ENCODE measurements at regions not wholly inside any gene's neighbourhood (a gene's known extent, or its start where the extent isn't known, plus 50 kb on each side); places are given as distances from the start of the nearest gene placed in this dataset.
"Not testable (repeated sequence)": the region's sequence is repeated elsewhere in the genome, so short reads cannot be mapped to it uniquely, and the experiment has no call there.

- not testable (repeated sequence) for DNase-seq (ENCODE audit: low read depth in 2 of 3, low spot score in 1 of 3)
These were observed 532.4 kb downstream of the KIF20B start for GRCh38 chr10:90233805-90234204.

DNA sequence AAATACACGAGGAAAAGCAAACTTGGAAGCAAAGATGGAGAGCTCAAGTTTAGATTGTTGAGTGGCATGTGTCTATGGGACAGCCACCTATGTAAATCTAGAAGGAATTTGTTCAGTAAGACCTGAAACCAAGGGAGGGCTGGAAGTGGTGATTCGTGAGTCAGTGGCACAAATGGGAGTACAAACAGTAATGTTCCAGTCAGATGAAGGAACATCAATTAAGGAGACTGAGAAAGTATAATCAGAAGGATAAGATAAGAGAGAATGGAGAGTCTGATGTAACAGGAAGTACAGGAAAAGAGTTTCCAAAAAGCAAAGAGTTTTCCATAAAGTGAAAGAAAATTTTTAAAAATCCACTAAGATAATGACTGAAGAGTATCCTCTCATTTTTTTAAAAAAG, 544.2 kb downstream of the KIF20B start:
- no peak for DNase-seq (ENCODE audit: low read depth in 2 of 3, low spot score in 1 of 3)

- not testable (repeated sequence) for DNase-seq (ENCODE audit: low read depth in 2 of 3, low spot score in 1 of 3)
These were observed 549.4 kb downstream of the KIF20B start for GRCh38 chr10:90250784-90251183.

DNA sequence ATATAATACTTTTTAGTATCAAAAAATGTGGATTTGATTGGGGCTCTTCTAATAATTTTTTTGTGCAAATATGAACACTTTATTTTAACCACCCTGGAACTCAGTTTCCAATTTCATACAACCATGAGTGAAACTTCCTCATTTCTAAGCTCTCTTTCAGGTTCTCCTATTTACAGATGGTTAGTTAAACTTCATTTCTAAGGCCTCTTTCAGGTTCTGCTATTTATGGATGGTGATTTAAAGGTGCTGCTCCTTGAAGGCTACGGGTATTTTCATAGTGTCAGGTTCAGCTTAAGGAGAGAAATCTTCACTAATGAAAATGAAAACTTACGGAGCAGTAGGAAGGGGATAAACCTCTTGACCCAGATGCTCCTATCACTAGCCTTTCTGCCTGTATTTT, 568.3 kb downstream of the KIF20B start:
- no peak for DNase-seq (ENCODE audit: low read depth in 2 of 3, low spot score in 1 of 3)

DNA sequence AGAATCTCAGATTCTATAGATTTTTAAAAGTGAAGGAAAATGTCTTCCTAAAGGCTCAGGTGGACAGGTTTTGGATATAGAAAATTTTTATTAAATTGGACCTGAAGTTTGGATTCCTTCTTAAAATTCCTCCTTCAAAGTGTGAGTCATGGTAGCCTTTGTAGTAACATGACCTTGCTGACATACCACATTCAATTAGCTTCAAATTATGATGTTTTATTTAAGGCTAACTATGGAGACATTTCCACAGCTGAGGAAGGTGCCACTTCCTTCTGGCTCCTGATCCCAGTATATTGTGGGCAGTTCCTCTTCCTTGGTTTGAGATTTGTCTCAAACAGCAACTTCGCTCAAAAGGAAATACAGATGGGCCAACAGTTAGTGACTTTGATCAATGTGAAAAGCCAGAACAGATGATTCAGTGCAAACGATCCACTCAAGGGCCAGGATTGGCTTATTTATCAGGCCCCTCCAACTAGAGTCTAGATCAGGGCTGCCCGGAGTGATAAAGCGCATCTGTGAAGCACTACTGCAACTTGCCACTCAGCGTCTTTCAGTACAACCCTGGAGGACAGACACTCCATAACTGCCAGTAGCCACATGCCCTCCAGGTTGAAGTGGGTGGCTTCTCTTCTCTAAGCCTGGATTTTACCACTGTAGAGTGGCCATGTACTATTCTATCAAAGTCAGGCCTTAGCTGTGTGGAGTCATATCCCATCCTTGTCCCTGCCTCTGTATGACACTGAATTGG, 573.5 kb downstream of the KIF20B start:
- DNase-seq (ENCODE audit: low read depth in 2 of 3, low spot score in 1 of 3): no peak

- DNase-seq (ENCODE audit: low read depth in 2 of 3, low spot score in 1 of 3): no peak
These were observed 575.6 kb downstream of the KIF20B start for GRCh38 chr10:90276894-90277475.

- DNase-seq (ENCODE audit: low read depth in 2 of 3, low spot score in 1 of 3): no peak
These were observed 571.4 kb downstream of the HTR7 start for GRCh38 chr10:90286406-90286805.

GRCh38 chr10:90286941-90287340, 570.9 kb downstream of the HTR7 start:
- DNase-seq (ENCODE audit: low read depth in 2 of 3, low spot score in 1 of 3): no peak

DNA sequence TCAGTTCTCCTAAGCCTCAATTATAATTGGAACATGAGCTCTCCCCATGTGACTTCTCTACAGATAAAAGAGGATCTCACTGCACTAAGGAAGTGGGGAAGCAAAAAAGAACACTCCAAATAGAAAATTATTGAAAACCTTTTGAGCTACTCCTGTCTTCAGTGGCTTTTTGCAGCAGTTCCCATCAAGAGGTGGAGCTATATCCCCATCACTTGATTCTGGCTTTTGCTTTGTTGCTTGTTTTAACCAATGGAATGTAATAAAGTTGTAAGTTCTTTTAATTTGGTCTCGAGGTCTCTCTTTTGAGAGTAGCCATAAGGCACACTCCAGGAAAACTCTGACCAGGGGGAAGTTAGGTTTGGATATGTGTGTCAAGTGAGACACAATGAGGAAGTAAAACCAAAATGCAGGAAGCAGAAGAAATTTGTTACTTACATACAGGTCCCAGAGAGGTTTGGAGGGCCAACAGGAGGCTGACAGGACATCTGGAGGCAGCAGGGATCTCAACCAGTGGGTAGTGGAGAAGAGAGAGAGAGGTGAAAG, 569.4 kb downstream of the HTR7 start:
- DNase-seq (ENCODE audit: low read depth in 2 of 3, low spot score in 1 of 3): no peak

- no peak for DNase-seq (ENCODE audit: low read depth in 2 of 3, low spot score in 1 of 3)
These were observed 568.8 kb downstream of the HTR7 start for GRCh38 chr10:90289037-90289436.

GRCh38 chr10:90293616-90294015, 564.2 kb downstream of the HTR7 start:
- no peak for DNase-seq (ENCODE audit: low read depth in 2 of 3, low spot score in 1 of 3)

- not testable (repeated sequence) for DNase-seq (ENCODE audit: low read depth in 2 of 3, low spot score in 1 of 3)
These were observed 562.9 kb downstream of the HTR7 start for GRCh38 chr10:90294821-90295540.

- not testable (repeated sequence) for DNase-seq (ENCODE audit: low read depth in 2 of 3, low spot score in 1 of 3)
These were observed 555.8 kb downstream of the HTR7 start for GRCh38 chr10:90302031-90302430.

DNA sequence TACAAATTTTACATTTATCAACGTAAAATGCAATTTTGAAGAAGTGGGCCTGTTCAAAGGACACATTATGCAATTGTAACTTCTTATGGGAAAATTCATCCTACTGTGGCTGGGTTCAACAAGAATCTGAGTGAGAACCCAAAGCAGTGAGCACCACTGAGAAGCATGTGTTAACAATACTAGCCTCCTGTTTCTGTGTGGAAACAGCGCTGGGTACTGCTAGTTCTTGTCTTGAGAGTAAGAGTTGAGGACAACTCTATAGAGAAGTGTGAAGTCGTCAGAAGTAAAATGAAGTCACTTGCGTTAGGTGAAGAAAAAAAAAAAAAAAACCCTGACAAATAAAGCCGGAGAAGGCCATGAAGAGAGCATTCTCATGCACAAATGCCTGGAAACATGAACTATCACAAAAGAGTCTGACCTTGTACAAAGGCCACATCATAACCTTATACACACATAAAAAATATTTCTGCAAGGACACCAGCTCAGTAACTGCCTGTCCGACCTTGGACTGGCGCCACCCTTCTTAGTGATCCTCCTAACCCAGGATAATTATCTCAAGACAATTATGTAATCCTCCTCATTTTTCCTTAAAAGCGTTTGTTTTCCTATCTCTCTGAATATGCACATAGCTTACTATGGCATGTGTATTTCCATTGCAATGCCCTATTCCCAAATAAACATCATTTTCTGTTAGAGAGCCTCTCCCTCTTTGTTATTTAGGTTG, 554.9 kb downstream of the HTR7 start:
- DNase-seq (ENCODE audit: low read depth in 2 of 3, low spot score in 1 of 3): no peak

DNA sequence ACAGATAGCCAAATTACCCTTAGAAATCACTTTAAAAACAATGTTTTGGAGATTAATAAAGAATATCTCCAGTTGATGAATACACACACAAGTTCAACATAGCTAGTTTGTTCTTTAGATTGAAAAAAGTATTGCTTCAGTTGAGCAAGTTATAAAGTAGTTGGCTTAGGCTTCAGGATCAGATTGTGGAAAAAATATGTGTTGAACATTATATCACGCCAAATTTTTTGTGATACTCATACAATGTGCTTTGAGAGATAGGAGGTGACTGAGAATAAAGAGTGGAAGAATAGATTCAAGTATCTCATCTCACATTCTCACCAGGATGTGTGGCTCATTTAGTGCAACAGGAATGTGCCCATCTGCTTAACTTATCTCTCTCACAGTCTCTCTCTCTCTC, 553.3 kb downstream of the HTR7 start:
- DNase-seq (ENCODE audit: low read depth in 2 of 3, low spot score in 1 of 3): no peak

GRCh38 chr10:90306187-90306586, 551.7 kb downstream of the HTR7 start:
- no peak for DNase-seq (ENCODE audit: low read depth in 2 of 3, low spot score in 1 of 3)

DNA sequence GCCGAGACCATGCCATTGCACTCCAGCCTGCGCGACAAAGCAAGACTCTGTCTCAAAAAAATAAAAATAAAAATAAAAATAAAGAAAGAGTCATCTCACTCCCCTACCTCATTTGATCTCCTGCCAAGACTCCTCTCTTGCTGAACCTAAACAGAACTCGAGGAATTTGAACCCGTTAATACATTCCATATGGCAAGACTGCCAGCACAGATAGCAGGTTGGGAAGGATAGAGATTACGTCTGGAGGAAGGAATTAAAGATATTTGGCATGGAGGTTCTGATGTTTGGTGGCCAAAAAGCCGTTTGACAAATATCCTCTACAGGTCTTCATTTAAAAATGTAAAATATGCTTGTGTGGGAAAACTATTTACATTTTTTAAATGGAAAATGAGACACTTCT, 549.6 kb downstream of the HTR7 start:
- no peak for DNase-seq (ENCODE audit: low read depth in 2 of 3, low spot score in 1 of 3)

DNA sequence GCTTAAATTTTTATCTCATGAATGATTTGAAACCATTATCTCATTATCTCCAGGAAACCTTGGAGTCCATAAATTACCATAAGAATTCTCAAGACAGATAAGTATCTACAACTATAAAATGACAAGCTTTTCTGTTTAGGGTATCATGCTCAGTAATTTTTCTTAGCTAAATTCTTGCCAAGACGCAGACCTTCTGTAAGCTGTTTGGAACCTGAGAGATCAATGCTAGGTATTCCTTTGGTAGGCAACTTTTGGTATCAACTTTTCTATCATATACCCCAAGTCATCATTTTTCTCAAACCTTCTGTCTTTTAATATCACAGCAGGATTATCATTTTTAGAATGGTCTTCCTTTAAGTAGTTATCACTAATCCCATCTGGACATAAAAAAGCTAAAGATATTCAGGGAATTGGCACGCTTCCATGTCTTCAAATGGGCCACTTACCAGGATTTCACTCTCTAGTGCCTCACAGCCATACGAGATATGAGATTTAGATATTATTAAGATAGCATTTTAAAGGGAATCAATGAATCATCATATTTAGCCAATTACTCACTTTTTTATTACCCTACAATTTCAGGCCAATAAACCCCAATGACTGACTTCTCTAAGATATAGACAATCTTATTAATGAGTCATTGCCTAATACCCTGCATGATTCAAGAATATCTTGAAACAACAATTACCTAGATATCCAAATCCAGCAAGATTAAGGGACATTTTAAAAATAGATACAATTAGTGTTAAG, 544.1 kb downstream of the HTR7 start:
- DNase-seq (ENCODE audit: low read depth in 2 of 3, low spot score in 1 of 3): no peak

DNA sequence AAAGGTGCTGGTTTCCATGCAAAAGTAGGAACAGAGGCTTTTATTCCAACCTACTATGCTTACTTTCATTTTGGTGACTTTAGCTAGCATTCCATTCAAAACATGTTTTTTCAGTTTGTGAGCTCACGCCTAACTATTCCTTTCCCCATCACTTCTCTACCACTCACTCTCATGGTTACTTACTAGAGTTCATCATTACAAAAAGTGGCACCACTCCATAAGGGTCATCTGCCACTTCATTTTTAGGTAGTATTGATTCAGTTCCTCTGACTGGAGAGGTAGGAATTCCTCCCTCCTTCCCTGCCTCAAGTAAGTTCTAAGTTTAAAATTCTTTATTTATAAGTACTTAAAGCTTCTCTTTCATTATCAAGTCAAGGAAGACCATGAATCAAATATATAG, 543.1 kb downstream of the HTR7 start:
- DNase-seq (ENCODE audit: low read depth in 2 of 3, low spot score in 1 of 3): no peak

DNA sequence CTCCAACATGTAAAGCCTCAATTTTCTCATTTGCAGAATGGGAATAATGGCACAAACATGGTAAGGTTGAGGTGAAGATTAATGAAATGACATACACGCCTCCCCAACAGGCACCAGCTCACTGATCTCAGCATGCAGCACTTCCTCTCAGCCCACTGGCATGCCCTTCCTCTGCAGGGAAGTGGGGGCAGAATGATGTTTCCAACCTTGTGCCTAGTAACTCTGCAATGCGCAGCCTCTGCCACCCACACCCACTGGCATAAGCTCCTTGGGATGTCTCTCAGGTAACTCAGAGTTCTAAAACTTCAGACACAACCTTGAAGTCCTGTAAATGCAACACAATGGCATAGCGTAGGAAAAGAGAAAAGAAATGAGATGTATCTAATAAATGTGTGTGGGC, 540.7 kb downstream of the HTR7 start:
- no peak for DNase-seq (ENCODE audit: low read depth in 2 of 3, low spot score in 1 of 3)

DNA sequence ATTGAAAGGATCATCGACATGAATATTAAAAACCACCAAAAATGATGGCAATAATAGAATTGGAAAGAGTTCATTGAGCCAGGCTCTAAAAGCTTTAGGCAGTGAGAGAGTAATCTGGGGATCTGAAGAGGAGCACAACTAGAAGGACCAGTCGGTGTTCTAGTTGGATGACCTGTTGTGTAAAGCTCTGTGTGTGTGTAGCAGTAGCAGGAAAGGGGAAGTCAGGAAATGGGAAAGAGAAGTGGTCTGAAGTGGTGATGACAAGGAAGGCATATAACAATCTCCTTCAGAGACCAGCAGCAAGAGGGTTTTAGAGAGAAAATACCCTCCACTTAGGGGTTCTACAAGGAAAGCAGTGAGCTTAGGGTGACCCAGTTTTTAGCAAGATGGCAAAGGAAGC, 539.2 kb downstream of the HTR7 start:
- no peak for DNase-seq (ENCODE audit: low read depth in 2 of 3, low spot score in 1 of 3)
